IMR-90 (cell line): ENCODE measurements at regions not wholly inside any gene's neighbourhood (a gene's known extent, or its start where the extent isn't known, plus 50 kb on each side); places are given as distances from the start of the nearest gene placed in this dataset.

ENCODE experiments used
- BHLHE40 ChIP-seq: fragments of 150-350 bp; IDR thresholded peaks from 2 replicates; pipeline ENCODE4 v1.6.1; 2016; ENCODE audit warnings: mild to moderate bottlenecking, low read depth, low read length
- CEBPB ChIP-seq: IDR thresholded peaks from 2 replicates; pipeline ENCODE4 v1.6.1; 2012; ENCODE audit warnings: low read depth, low read length, improper control_type of control experiment
- CTCF ChIP-seq: conservative IDR thresholded peaks from 2 replicates; pipeline ENCODE4 v1.5.1; 2012; ENCODE audit warnings: mild to moderate bottlenecking, low read depth, low read length, improper control_type of control experiment
- ELK1 ChIP-seq: fragments of 150-350 bp; IDR thresholded peaks from 2 replicates; pipeline ENCODE4 v1.6.1; 2016; ENCODE audit warnings: low read depth, mild to moderate bottlenecking, low read length, moderate library complexity, borderline replicate concordance
- MAZ ChIP-seq: IDR thresholded peaks from 2 replicates; pipeline ENCODE4 v1.6.1; 2012; ENCODE audit warnings: low read depth, mild to moderate bottlenecking, low read length, improper control_type of control experiment, moderate library complexity, borderline replicate concordance
- NFE2L2 ChIP-seq: fragments of 150-350 bp; IDR thresholded peaks from 2 replicates; pipeline ENCODE4 v1.6.1; 2016; ENCODE audit warnings: low read depth, mild to moderate bottlenecking, low read length
- POLR2A ChIP-seq: IDR thresholded peaks from 2 replicates; pipeline ENCODE4 v1.6.1; 2012; ENCODE audit warnings: mild to moderate bottlenecking, low read depth, low read length
- RAD21 ChIP-seq: IDR thresholded peaks from 2 replicates; pipeline ENCODE4 v1.6.1; 2012; ENCODE audit warnings: low read length, improper control_type of control experiment
- RCOR1 ChIP-seq: IDR thresholded peaks from 2 replicates; pipeline ENCODE4 v1.6.1; 2012; ENCODE audit warnings: mild to moderate bottlenecking, low read length, improper control_type of control experiment; ENCODE audit not compliant: insufficient replicate concordance
- SMC3 ChIP-seq: fragments of 150-350 bp; IDR thresholded peaks from 2 replicates; pipeline ENCODE4 v1.6.1; 2016; ENCODE audit warnings: low read depth, mild to moderate bottlenecking, antibody characterized with exemption, low read length, moderate library complexity
- USF2 ChIP-seq: fragments of 150-350 bp; IDR thresholded peaks from 2 replicates; pipeline ENCODE4 v1.6.1; 2017; ENCODE audit warnings: mild to moderate bottlenecking, antibody characterized with exemption, low read length, low read depth

- TF ChIP-seq RCOR1 (no peak), CTCF (no peak), USF2 (no peak), CEBPB (no peak), ELK1 (no peak), POLR2A (no peak), NFE2L2 (no peak), BHLHE40 (no peak), SMC3 (no peak), RAD21 (no peak), MAZ (no peak)
Observed at GRCh38 chr16:47999595-47999994, 156.2 kb downstream of the ABCC12 start.
